GM13976 (cell line): ENCODE measurements at regions not wholly inside any gene's neighbourhood (a gene's known extent, or its start where the extent isn't known, plus 50 kb on each side); places are given as distances from the start of the nearest gene placed in this dataset.

ENCODE experiments used
- DNase-seq: peaks from one replicate; pipeline ENCODE4 v3.0.0; 2012; ENCODE audit warnings: low spot score
- in situ Hi-C: fragments of 300-500 bp; cut with MboI; formaldehyde crosslinking; loops from one replicate; pipeline ENCODE4 v1.12.0; 2022; ENCODE audit warnings: low sequenced_read_pairs, mixed read lengths, inconsistent platforms; ENCODE audit not compliant: unreplicated experiment
- TF ChIP-seq, protein P1 (sequence below): IDR thresholded peaks from 2 replicates; pipeline ENCODE4 v1.5.1; 2012; ENCODE audit warnings: borderline replicate concordance, mild to moderate bottlenecking; ENCODE audit not compliant: insufficient read depth; ENCODE audit errors: extremely low read depth, missing control alignments, control extremely low read depth

DNA sequence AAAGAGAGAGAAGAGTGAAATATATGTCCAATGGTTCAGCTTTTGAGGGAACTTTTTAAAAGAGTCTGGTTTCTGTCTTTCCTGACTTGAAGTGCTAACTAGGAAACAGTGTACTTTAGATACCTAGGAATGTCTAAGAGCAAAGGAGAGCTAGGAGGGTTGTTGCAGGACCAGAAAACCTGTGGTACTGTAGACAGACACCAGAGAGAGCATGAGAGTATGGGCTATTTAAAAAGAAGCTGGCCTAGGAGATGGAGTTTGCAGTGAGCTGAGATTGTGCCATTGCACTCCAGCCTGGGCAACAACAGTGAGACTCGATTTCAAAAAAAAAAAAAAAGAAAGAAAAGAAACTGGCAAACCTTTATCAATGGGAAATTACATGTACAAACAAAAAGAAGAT lies 223.9 kb downstream of the FAT4 start:
- no peak for DNase-seq
- TF ChIP-seq, protein P1, sequence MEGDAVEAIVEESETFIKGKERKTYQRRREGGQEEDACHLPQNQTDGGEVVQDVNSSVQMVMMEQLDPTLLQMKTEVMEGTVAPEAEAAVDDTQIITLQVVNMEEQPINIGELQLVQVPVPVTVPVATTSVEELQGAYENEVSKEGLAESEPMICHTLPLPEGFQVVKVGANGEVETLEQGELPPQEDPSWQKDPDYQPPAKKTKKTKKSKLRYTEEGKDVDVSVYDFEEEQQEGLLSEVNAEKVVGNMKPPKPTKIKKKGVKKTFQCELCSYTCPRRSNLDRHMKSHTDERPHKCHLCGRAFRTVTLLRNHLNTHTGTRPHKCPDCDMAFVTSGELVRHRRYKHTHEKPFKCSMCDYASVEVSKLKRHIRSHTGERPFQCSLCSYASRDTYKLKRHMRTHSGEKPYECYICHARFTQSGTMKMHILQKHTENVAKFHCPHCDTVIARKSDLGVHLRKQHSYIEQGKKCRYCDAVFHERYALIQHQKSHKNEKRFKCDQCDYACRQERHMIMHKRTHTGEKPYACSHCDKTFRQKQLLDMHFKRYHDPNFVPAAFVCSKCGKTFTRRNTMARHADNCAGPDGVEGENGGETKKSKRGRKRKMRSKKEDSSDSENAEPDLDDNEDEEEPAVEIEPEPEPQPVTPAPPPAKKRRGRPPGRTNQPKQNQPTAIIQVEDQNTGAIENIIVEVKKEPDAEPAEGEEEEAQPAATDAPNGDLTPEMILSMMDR: no peak

DNA sequence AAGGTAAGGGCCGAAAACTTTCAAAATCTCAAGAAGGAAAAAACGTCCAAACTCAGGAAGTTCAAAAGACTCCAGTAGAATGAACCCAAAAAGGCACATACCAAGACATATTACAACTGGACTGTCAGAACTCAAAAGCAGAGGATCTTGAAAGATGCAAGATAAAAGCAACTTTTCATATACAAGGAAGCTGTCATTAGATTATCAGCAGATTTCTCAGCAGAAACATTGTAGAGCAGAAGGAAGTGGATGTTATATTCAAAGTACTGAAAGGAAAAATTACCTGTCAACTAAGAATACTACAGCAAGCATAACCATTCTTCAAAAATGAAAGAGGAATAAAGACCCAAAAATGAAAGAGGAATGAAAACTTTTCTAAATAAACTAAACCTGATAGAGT lies 224.9 kb downstream of the FAT4 start:
- TF ChIP-seq, protein P1: no peak

More for the DNA sequence above, 223.9 kb downstream of the FAT4 start:
- in situ Hi-C loops: no loop called here

DNA sequence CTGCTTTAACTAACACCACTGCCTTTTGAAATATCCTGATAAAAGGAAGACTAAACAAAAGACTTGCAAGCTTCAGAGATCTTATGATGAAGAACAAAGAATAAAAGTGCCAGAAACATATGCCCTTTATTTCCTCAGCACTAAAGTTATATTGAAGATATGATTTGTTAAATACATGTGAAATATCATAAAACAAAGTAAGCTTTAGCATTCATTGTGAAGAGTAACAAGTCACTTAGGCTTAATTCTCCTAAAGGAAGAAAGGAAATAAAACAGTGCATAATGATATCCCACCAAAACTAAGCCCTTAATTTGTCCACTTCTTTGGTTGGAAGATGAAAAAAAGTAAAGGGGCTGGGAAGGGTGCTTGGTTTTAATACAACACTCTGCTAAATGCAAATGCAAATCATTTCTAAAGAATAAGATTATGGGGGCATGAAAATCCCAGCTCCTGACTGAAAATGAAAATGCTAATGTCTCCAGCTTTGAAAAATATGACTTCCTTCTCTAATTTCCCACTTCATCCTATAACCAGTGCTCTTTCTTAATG lies 227.2 kb downstream of the FAT4 start:
- DNase-seq: no peak
- in situ Hi-C loops: no loop called here

More for the DNA sequence above, 224.9 kb downstream of the FAT4 start:
- in situ Hi-C loops: no loop called here
- no peak for DNase-seq

DNA sequence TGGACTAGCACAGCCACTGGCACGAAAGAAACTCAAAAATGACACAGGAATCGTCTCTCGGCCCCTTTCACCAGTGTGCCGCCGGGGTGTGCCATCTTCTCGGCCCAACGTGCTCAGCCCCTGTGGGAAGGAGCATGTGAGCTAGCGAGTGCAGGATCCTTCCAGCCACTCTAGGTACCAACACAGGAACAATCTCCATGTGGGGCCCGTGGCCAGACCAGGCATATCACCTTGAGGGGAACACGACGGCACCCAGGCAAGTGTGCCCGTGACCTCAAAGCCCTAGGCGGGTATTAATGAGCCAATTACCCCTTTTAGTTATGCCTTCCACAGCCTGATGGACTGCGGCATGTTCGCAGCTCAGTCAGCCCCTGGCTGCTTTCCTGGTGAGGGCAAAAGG lies 231.5 kb downstream of the FAT4 start:
- TF ChIP-seq, protein P1: no peak
- no peak for DNase-seq
- in situ Hi-C loops: no loop called here

More for the DNA sequence above, 227.2 kb downstream of the FAT4 start:
- TF ChIP-seq, protein P1: no peak

DNA sequence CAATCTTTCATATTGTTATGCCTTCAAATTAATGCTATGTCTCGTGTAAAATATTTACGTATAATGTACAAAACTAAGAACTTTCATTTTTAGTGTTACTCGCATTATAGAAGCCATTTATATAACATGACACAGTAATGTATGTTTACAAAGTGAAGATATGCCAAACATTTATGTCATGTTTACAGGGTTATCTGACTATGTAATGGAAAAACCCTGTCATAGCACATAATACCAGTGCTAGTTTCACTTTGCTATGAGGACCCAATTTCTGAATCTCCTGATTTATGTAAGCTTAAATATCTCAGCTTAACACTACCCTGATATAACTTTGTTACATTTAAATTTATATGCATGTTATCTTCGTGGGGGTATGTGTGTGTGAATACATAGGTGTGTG lies 233.1 kb downstream of the FAT4 start:
- TF ChIP-seq, protein P1: no peak
- in situ Hi-C loops: no loop called here
- no peak for DNase-seq

DNA sequence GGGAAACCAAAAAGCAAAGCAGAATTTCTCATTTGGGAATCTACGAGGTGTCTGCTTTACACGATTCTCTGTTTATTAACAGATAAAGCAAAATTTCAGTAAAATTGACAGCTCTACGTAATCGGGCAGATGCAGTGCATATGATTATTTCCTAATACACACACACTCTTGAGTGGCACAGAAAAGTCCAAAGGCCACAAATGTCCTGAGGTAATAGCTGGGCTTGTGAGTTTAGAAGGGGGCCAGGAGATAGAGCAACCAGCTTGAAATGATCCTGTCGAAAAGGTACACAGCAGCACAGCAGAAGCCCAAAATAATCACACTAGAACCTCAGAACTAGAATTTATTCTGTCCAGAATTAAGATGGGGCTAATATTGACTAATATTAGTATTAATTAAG lies 236.0 kb downstream of the FAT4 start:
- TF ChIP-seq, protein P1: no peak
- no peak for DNase-seq
- in situ Hi-C loops: no loop called here
